HL-60 (cell line): ENCODE measurements at regions not wholly inside any gene's neighbourhood (a gene's known extent, or its start where the extent isn't known, plus 50 kb on each side); places are given as distances from the start of the nearest gene placed in this dataset.

ENCODE experiments used
- DNase-seq, 2 experiments: peaks; one replicate each; pipeline ENCODE4 v3.0.0-alpha.2; 2010 to 2020; ENCODE audit warnings: low read depth in 1 of 2, low spot score in 1 of 2
- H3K27ac ChIP-seq: fragments of 250-450 bp; sonication (Bioruptor Pico); replicated peaks from 2 replicates; pipeline ENCODE4 v1.5.1; 2020; ENCODE audit warnings: mild to moderate bottlenecking, moderate library complexity
- H3K27me3 ChIP-seq: fragments of 250-450 bp; sonication (Bioruptor Pico); 2 replicates; pipeline ENCODE4 v1.5.1; 2021; ENCODE audit warnings: mild to moderate bottlenecking, moderate library complexity; ENCODE audit not compliant: insufficient read depth, poor library complexity, severe bottlenecking
- H3K4me3 ChIP-seq: replicated peaks from 2 replicates; pipeline ENCODE4 v1.5.1; 2011; ENCODE audit warnings: mild to moderate bottlenecking, control low read depth, low read length; ENCODE audit not compliant: insufficient read depth
- CTCF ChIP-seq: IDR thresholded peaks from one replicate; pipeline ENCODE4 v1.5.1; 2011; ENCODE audit warnings: low read length, control low read depth, inconsistent platforms; ENCODE audit not compliant: insufficient read depth
- GABPA ChIP-seq: IDR thresholded peaks from 2 replicates; pipeline ENCODE4 v1.6.1; 2012; ENCODE audit warnings: low read depth
- POLR2AphosphoS5 ChIP-seq: IDR thresholded peaks from 2 replicates; pipeline ENCODE4 v1.6.1; 2012; ENCODE audit warnings: low read depth
- REST ChIP-seq: IDR thresholded peaks from 2 replicates; pipeline ENCODE4 v1.6.1; 2012; ENCODE audit warnings: low read depth; ENCODE audit not compliant: insufficient replicate concordance
- SPI1 ChIP-seq: IDR thresholded peaks from 2 replicates; pipeline ENCODE4 v1.6.1; 2012; ENCODE audit warnings: low read depth, mild to moderate bottlenecking, borderline replicate concordance

- Histone ChIP-seq H3K27me3 (no peaks in the 10 kb centered on the region), H3K27ac (no peak overlapping the region), H3K4me3 (no peak overlapping the region)
- no peak for DNase-seq
- no peak for TF ChIP-seq REST
- no peak for TF ChIP-seq CTCF
- no peak for TF ChIP-seq POLR2AphosphoS5
- no peak for TF ChIP-seq SPI1
- TF ChIP-seq GABPA, result no peak
These were observed 151.5 kb upstream of the RNPC3 start for GRCh38 chr1:103373991-103374390.

GRCh38 chr1:103372866-103373265 is 152.6 kb upstream of the RNPC3 start:
- Histone ChIP-seq H3K27ac (no peak overlapping the region), H3K27me3 (no peaks in the 10 kb centered on the region), H3K4me3 (no peak overlapping the region)
- no peak for DNase-seq
- TF ChIP-seq SPI1 (no peak), CTCF (no peak), REST (no peak), GABPA (no peak), POLR2AphosphoS5 (no peak)

- H3K4me3 ChIP-seq, result no peak overlapping the region
- no peak overlapping the region for H3K27ac ChIP-seq
- DNase-seq, result no peak
- no peaks in the 10 kb centered on the region for H3K27me3 ChIP-seq
- TF ChIP-seq REST, result no peak
- TF ChIP-seq CTCF, result no peak
- TF ChIP-seq GABPA, result no peak
- TF ChIP-seq POLR2AphosphoS5, result no peak
- no peak for TF ChIP-seq SPI1
These were observed 154.3 kb upstream of the RNPC3 start for GRCh38 chr1:103371234-103371633.
